MCF 10A (cell line): ENCODE measurements at regions not wholly inside any gene's neighbourhood (a gene's known extent, or its start where the extent isn't known, plus 50 kb on each side); places are given as distances from the start of the nearest gene placed in this dataset.

Experiments
- BruUV-seq: library from RNA; stranded (reverse); fragments of 400-500 nt; replicated peaks from 2 replicates; lab custom pipeline; 2021; lab: Mats Ljungman, UMichigan
- CTCF ChIA-PET: fragments of 300-600 bp; sonication (Branson Sonifier 250); formaldehyde crosslinking; extraction: SDS; loops from one replicate; lab custom pipeline; 2021; ENCODE audit warnings: antibody characterized with exemption, inconsistent platforms; lab: Yijun Ruan, JAX
- POLR2A ChIA-PET: fragments of 300-600, 350-650 bp; sonication (Branson Sonifier 250); formaldehyde crosslinking; extraction: SDS; loops from one replicate; lab custom pipeline; 2020; ENCODE audit warnings: antibody characterized with exemption, inconsistent platforms; lab: Yijun Ruan, JAX
- DNase-seq: peaks from one replicate; pipeline ENCODE4 v3.0.0-alpha.2; 2018; ENCODE audit not compliant: unreplicated experiment
- H3K27ac Mint-ChIP-seq: one replicate; pipeline ENCODE4 v1.8.0; 2022; ENCODE audit warnings: mild to moderate bottlenecking, low read depth, mixed read lengths; ENCODE audit not compliant: unreplicated experiment
- H3K27me3 Mint-ChIP-seq: one replicate; pipeline ENCODE4 v1.8.0; 2022; ENCODE audit warnings: mixed read lengths; ENCODE audit not compliant: insufficient read depth, unreplicated experiment
- H3K36me3 Mint-ChIP-seq: one replicate; pipeline ENCODE4 v1.8.0; 2022; ENCODE audit warnings: mild to moderate bottlenecking, moderate library complexity, mixed read lengths; ENCODE audit not compliant: insufficient read depth, unreplicated experiment
- H3K4me1 Mint-ChIP-seq: one replicate; pipeline ENCODE4 v1.8.0; 2022; ENCODE audit warnings: mixed read lengths; ENCODE audit not compliant: insufficient read depth, unreplicated experiment
- H3K4me3 Mint-ChIP-seq: one replicate; pipeline ENCODE4 v1.8.0; 2022; ENCODE audit warnings: mild to moderate bottlenecking, moderate library complexity, mixed read lengths; ENCODE audit not compliant: unreplicated experiment
- H3K9me3 Mint-ChIP-seq: one replicate; pipeline ENCODE4 v1.8.0; 2022; ENCODE audit warnings: mixed read lengths; ENCODE audit not compliant: unreplicated experiment
- CTCF ChIP-seq: fragments of 200-600 bp; IDR thresholded peaks from one replicate; pipeline ENCODE4 v1.8.0; 2022; ENCODE audit warnings: antibody characterized with exemption, mild to moderate bottlenecking; ENCODE audit not compliant: unreplicated experiment
- intact Hi-C: fragments of 100-400 bp; cut with micrococcal nuclease; formaldehyde crosslinking; loops from 2 replicates; pipeline ENCODE4 v1.14.1; 2022

GRCh38 chr6:105714846-105715245 lies 312.0 kb upstream of the PREP start:
- Mint-ChIP-seq H3K4me1 (no peaks in the 10 kb centered on the region), H3K9me3 (peaks cover 31% of the 10 kb centered on the region), H3K4me3 (no peak overlapping the region), H3K27ac (no peak overlapping the region), H3K36me3 (no peaks in the 10 kb centered on the region), H3K27me3 (no peaks in the 10 kb centered on the region)
- BruUV-seq, result no TSS peak
- no peak for DNase-seq
- intact Hi-C loops, result no loop called here
- ChIA-PET CTCF (interaction anchor here (0.5 to 0.6 kb wide), 2 partner anchors 71 to 115 kb away, joined by 3 read pairs; no protein-coding TSS in a partner anchor), POLR2A (interaction anchor here (1.0 to 1.1 kb wide), 2 partner anchors 10 to 530 kb away, joined by 3 read pairs; no protein-coding TSS in a partner anchor)
- TF ChIP-seq CTCF, result no peak

GRCh38 chr6:105713474-105714118 lies 310.7 kb upstream of the PREP start:
- Mint-ChIP-seq H3K36me3 (no peaks in the 10 kb centered on the region), H3K9me3 (peaks cover 31% of the 10 kb centered on the region), H3K4me3 (no peak overlapping the region), H3K27ac (no peak overlapping the region), H3K4me1 (no peaks in the 10 kb centered on the region), H3K27me3 (no peaks in the 10 kb centered on the region)
- intact Hi-C loops, result no loop called here
- ChIA-PET CTCF (interaction anchor here (0.6 kb wide), 1 partner anchor 16 kb away, joined by 5 read pairs; no protein-coding TSS in a partner anchor), POLR2A (no interaction called here)
- DNase-seq, result peak; percentile 27
- TF ChIP-seq CTCF, result no peak
- no TSS peak for BruUV-seq

GRCh38 chr6:105711216-105711615 lies 308.3 kb upstream of the PREP start:
- no peak overlapping the region for H3K4me3 Mint-ChIP-seq
- peaks cover 24% of the 10 kb centered on the region for H3K9me3 Mint-ChIP-seq
- TF ChIP-seq CTCF, result no peak
- no peak for DNase-seq
- H3K36me3 Mint-ChIP-seq, result no peaks in the 10 kb centered on the region
- ChIA-PET CTCF (no interaction called here), POLR2A (no interaction called here)
- intact Hi-C loops, result no loop called here
- H3K27ac Mint-ChIP-seq, result no peak overlapping the region
- no peaks in the 10 kb centered on the region for H3K27me3 Mint-ChIP-seq
- H3K4me1 Mint-ChIP-seq, result no peaks in the 10 kb centered on the region
- no TSS peak for BruUV-seq

GRCh38 chr6:105705608-105706007 lies 302.7 kb upstream of the PREP start:
- TF ChIP-seq CTCF, result no peak
- intact Hi-C loops, result no loop called here
- no peak for DNase-seq
- no peaks in the 10 kb centered on the region for H3K36me3 Mint-ChIP-seq
- BruUV-seq, result no TSS peak
- ChIA-PET POLR2A (interaction anchor here (0.6 kb wide), 2 partner anchors 21 to 63 kb away, joined by 3 to 4 read pairs; no protein-coding TSS in a partner anchor), CTCF (no interaction called here)
- no peak overlapping the region for H3K4me3 Mint-ChIP-seq
- H3K27ac Mint-ChIP-seq, result no peak overlapping the region
- H3K4me1 Mint-ChIP-seq, result no peaks in the 10 kb centered on the region
- no peaks in the 10 kb centered on the region for H3K9me3 Mint-ChIP-seq
- H3K27me3 Mint-ChIP-seq, result no peaks in the 10 kb centered on the region
